Fibroblast of lung (primary cell): ENCODE measurements at regions not wholly inside any gene's neighbourhood (a gene's known extent, or its start where the extent isn't known, plus 50 kb on each side); places are given as distances from the start of the nearest gene placed in this dataset.

Experiments
- DNase-seq, 2 donors: peaks; one replicate each; pipeline versions ENCODE4 v3.0.0 to v3.0.0-alpha.2; 2010; ENCODE audit warnings: low read depth in 2 of 2
- H2AFZ ChIP-seq: 2 replicates; pipeline ENCODE4 v1.5.1; 2012; ENCODE audit warnings: low read length, control low read depth, inconsistent platforms
- H3K27ac ChIP-seq: 2 replicates; pipeline ENCODE4 v1.5.1; 2011; ENCODE audit warnings: low read length, control low read depth; ENCODE audit not compliant: insufficient read depth
- H3K27me3 ChIP-seq: 2 replicates; pipeline ENCODE4 v1.5.1; 2011; ENCODE audit warnings: mild to moderate bottlenecking, low read length; ENCODE audit not compliant: control insufficient read depth, insufficient read depth
- H3K36me3 ChIP-seq: 2 replicates; pipeline ENCODE4 v1.5.1; 2011; ENCODE audit warnings: low read length; ENCODE audit not compliant: control insufficient read depth, insufficient read depth
- H3K4me1 ChIP-seq: 2 replicates; pipeline ENCODE4 v1.5.1; 2011; ENCODE audit warnings: low read length; ENCODE audit not compliant: control insufficient read depth, insufficient read depth; ENCODE audit errors: extremely low read depth
- H3K4me2 ChIP-seq: 2 replicates; pipeline ENCODE4 v1.5.1; 2011; ENCODE audit warnings: low read length, control low read depth; ENCODE audit not compliant: insufficient read depth; ENCODE audit errors: extremely low read depth
- H3K4me3 ChIP-seq, 4 experiments: fragments of 200-600 bp in 1 of 4; sonication (generic) in 1 of 4; replicated peaks in 1 of 4; 2 replicates each; pipeline ENCODE4 v1.5.1; 2011 to 2016; ENCODE audit warnings: low read length in 4 of 4, low read depth in 3 of 4, mild to moderate bottlenecking in 3 of 4, control low read depth in 2 of 4, inconsistent platforms in 1 of 4, mixed read lengths in 1 of 4; ENCODE audit not compliant: insufficient read depth in 1 of 4; ENCODE audit errors: control extremely low read depth in 1 of 4
- H3K79me2 ChIP-seq: 2 replicates; pipeline ENCODE4 v1.5.1; 2012; ENCODE audit warnings: mild to moderate bottlenecking, low read length, inconsistent platforms; ENCODE audit not compliant: control insufficient read depth, insufficient read depth
- H3K9ac ChIP-seq: 2 replicates; pipeline ENCODE4 v1.5.1; 2011; ENCODE audit warnings: mild to moderate bottlenecking, low read length, control low read depth; ENCODE audit not compliant: insufficient read depth
- H3K9me3 ChIP-seq: 2 replicates; pipeline ENCODE4 v1.5.1; 2012; ENCODE audit warnings: low read depth, low read length; ENCODE audit not compliant: control insufficient read depth, insufficient read depth
- H4K20me1 ChIP-seq: 2 replicates; pipeline ENCODE4 v1.5.1; 2011; ENCODE audit warnings: low read length; ENCODE audit not compliant: control insufficient read depth, insufficient read depth; ENCODE audit errors: extremely low read depth
- EZH2 ChIP-seq: IDR thresholded peaks from 2 replicates; pipeline ENCODE4 v1.5.1; 2012; ENCODE audit warnings: low read length, control low read depth, mild to moderate bottlenecking; ENCODE audit errors: missing control alignments
- TF ChIP-seq, protein P1 (sequence below), 2 donors: IDR thresholded peaks in 1 of 2; conservative IDR thresholded peaks in 1 of 2; 1 replicate in 1 of 2; 2 replicates in 1 of 2; pipeline ENCODE4 v1.5.1; 2011 to 2012; ENCODE audit warnings: low read length in 2 of 2, control low read depth in 1 of 2, inconsistent platforms in 1 of 2, low read depth in 1 of 2, mild to moderate bottlenecking in 1 of 2

DNA sequence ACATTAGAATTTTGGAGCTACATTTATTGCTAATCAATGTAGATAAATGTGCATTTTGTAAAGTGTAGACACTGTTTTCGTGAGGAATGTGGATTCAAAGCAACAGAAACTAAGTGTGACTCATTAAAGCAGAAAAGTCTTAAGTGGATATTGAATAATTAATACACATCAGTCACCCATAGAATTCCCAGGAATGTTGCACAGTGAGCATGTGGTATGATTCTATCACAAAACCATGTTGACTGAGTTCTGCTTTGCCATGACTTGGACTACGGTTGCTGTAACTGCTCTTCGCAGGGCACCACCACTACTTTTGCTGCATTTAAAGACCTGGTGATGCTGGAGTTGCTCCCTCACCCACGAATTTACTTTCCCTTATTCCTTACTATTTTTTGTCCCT, 471.8 kb downstream of the KCNT2 start:
- peak in 1 of 2 donors; percentile 35 for DNase-seq
- TF ChIP-seq EZH2: no peak
- TF ChIP-seq, protein P1, sequence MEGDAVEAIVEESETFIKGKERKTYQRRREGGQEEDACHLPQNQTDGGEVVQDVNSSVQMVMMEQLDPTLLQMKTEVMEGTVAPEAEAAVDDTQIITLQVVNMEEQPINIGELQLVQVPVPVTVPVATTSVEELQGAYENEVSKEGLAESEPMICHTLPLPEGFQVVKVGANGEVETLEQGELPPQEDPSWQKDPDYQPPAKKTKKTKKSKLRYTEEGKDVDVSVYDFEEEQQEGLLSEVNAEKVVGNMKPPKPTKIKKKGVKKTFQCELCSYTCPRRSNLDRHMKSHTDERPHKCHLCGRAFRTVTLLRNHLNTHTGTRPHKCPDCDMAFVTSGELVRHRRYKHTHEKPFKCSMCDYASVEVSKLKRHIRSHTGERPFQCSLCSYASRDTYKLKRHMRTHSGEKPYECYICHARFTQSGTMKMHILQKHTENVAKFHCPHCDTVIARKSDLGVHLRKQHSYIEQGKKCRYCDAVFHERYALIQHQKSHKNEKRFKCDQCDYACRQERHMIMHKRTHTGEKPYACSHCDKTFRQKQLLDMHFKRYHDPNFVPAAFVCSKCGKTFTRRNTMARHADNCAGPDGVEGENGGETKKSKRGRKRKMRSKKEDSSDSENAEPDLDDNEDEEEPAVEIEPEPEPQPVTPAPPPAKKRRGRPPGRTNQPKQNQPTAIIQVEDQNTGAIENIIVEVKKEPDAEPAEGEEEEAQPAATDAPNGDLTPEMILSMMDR (conservative IDR thresholded peaks at IDR 0.05 in 1 of 2, IDR thresholded peaks at IDR 0.05 in 1 of 2; ENCODE audit: low read depth in 1 of 2, low read length in 2 of 2): no peak
- no peaks in the 10 kb centered on the region for H3K4me1 ChIP-seq
- no peak overlapping the region for H3K27ac ChIP-seq
- H3K4me2 ChIP-seq: no peak overlapping the region
- H2AFZ ChIP-seq: no peak overlapping the region
- H3K27me3 ChIP-seq: no peaks in the 10 kb centered on the region
- H3K9me3 ChIP-seq: no peaks in the 10 kb centered on the region
- H4K20me1 ChIP-seq: no peaks in the 10 kb centered on the region
- H3K79me2 ChIP-seq: no peaks in the 10 kb centered on the region
- H3K4me3 ChIP-seq: no peak overlapping the region
- no peaks in the 10 kb centered on the region for H3K36me3 ChIP-seq
- no peak overlapping the region for H3K9ac ChIP-seq

DNA sequence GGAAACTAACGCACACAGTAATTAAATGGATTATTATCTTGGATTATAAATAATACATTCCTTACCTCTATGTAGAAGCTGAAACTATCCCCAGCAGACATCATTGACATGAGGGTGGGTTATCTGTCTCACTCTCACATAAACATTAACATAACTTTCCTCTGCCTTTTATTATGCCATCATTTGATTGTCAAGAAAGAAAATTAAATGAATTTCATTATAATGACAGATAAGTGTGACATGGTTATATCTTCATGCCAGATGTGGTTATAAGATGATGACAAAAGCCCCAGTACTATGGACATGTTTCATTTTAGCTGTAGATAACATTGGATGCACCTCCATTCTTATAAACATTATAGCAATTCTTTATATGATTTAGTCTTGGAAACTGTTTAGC, 476.5 kb downstream of the KCNT2 start:
- H3K27ac ChIP-seq: no peak overlapping the region
- H2AFZ ChIP-seq: no peak overlapping the region
- H3K4me3 ChIP-seq: no peak overlapping the region
- no peaks in the 10 kb centered on the region for H3K36me3 ChIP-seq
- no peaks in the 10 kb centered on the region for H3K27me3 ChIP-seq
- DNase-seq: no peak
- no peaks in the 10 kb centered on the region for H3K79me2 ChIP-seq
- no peaks in the 10 kb centered on the region for H4K20me1 ChIP-seq
- TF ChIP-seq EZH2: no peak
- TF ChIP-seq, protein P1 (conservative IDR thresholded peaks at IDR 0.05 in 1 of 2, IDR thresholded peaks at IDR 0.05 in 1 of 2; ENCODE audit: low read depth in 1 of 2, low read length in 2 of 2): no peak
- H3K9me3 ChIP-seq: no peaks in the 10 kb centered on the region
- no peak overlapping the region for H3K4me2 ChIP-seq
- H3K9ac ChIP-seq: no peak overlapping the region
- no peaks in the 10 kb centered on the region for H3K4me1 ChIP-seq

DNA sequence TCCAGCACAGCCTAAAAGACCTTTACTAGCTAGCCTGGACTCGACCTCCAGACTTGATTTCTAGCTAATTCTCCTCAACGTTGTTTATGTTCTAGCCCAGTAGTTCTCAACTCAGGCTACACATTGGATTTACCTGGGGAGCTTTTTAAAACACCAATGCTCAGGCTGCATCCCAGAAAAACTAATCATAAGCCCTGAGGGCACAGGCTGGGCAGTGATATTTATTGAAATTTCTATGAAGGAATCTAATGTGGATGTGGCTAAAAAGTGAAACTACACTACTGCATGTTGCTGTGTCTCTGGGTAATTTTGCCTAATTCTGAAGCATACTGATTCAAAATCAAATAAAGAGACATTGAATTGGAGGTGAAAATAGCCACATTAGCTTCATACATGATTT, 479.4 kb downstream of the KCNT2 start:
- Histone ChIP-seq H3K4me3 (no peak overlapping the region), H3K4me1 (no peaks in the 10 kb centered on the region), H3K9me3 (no peaks in the 10 kb centered on the region), H3K36me3 (no peaks in the 10 kb centered on the region), H4K20me1 (no peaks in the 10 kb centered on the region), H3K27me3 (no peaks in the 10 kb centered on the region), H3K27ac (no peak overlapping the region), H3K4me2 (no peak overlapping the region), H3K79me2 (no peaks in the 10 kb centered on the region), H2AFZ (no peak overlapping the region), H3K9ac (no peak overlapping the region)
- no peak for DNase-seq
- no peak for TF ChIP-seq EZH2
- TF ChIP-seq, protein P1 (conservative IDR thresholded peaks at IDR 0.05 in 1 of 2, IDR thresholded peaks at IDR 0.05 in 1 of 2; ENCODE audit: low read depth in 1 of 2, low read length in 2 of 2): no peak
